HepG2 (cell line): ENCODE measurements at regions not wholly inside any gene's neighbourhood (a gene's known extent, or its start where the extent isn't known, plus 50 kb on each side); places are given as distances from the start of the nearest gene placed in this dataset.

ENCODE experiments used
- ATAC-seq: fragments of 200-7000 bp; cut with Tn5 transposase; 3 replicates; pipeline ENCODE4 v1.9.1; 2020; ENCODE audit warnings: mild to moderate bottlenecking, moderate library complexity
- BruUV-seq: library from RNA; stranded (reverse); fragments of 400-500 nt; replicated peaks from 2 replicates; lab custom pipeline; 2021; lab: Mats Ljungman, UMichigan
- CTCF ChIA-PET: fragments of 300-600 bp; formaldehyde crosslinking; extraction: SDS; loops from one replicate; lab custom pipeline; 2021; ENCODE audit warnings: low total read pairs, inconsistent platforms, low intra/inter-chr PET ratio; lab: Yijun Ruan, JAX
- POLR2A ChIA-PET: fragments of 350-600 bp; sonication (Branson Sonifier 250); formaldehyde crosslinking; loops from one replicate; lab custom pipeline; 2020; ENCODE audit warnings: antibody characterized with exemption, inconsistent platforms; lab: Yijun Ruan, JAX
- DNase-seq: peaks from one replicate; pipeline ENCODE4 v3.0.0-alpha.2; 2015; ENCODE audit warnings: low spot score
- FAIRE-seq: peaks from 3 replicates; lab custom pipeline; 2011; peaks lifted over from hg19 to GRCh38; lab: Jason Lieb, UNC
- H2AFZ ChIP-seq: one replicate; pipeline ENCODE4 v1.6.1; 2011; ENCODE audit warnings: low read length, inconsistent platforms
- H3K27ac ChIP-seq: fragments of 300-600 bp; 3 replicates; pipeline ENCODE4 v1.8.0; 2011; ENCODE audit warnings: mixed run types, mild to moderate bottlenecking, mixed read lengths, low read length, inconsistent platforms; ENCODE audit not compliant: insufficient read depth; ENCODE audit errors: extremely low read length
- H3K27me3 ChIP-seq, 2 experiments: fragments of 200-600 bp in 1 of 2; 2 replicates in 1 of 2; 3 replicates in 1 of 2; pipeline versions ENCODE4 v1.6.0 to v1.8.0; 2011; ENCODE audit warnings: low read length in 2 of 2, mild to moderate bottlenecking in 2 of 2, moderate library complexity in 2 of 2, inconsistent platforms in 1 of 2; ENCODE audit not compliant: insufficient read depth in 2 of 2, control insufficient read depth in 1 of 2
- H3K36me3 ChIP-seq, 2 experiments: fragments of 200-600 bp in 1 of 2; replicated peaks in 1 of 2; 2 replicates in 1 of 2; 3 replicates in 1 of 2; pipeline versions ENCODE4 v1.5.1 to v1.8.0; 2011; ENCODE audit warnings: low read length in 2 of 2, inconsistent platforms in 1 of 2; ENCODE audit not compliant: insufficient read depth in 2 of 2, control insufficient read depth in 1 of 2
- H3K4me1 ChIP-seq: 2 replicates; pipeline ENCODE4 v1.5.1; 2012; ENCODE audit warnings: low read length, inconsistent platforms; ENCODE audit not compliant: insufficient read depth
- H3K4me2 ChIP-seq: 2 replicates; pipeline ENCODE4 v1.6.0; 2011; ENCODE audit warnings: low read depth, low read length, inconsistent platforms
- H3K4me3 ChIP-seq, 3 experiments: fragments of 200-600 bp in 1 of 3; sonication (generic), shearing (Covaris generic) in 1 of 3; replicated peaks in 1 of 3; 2 replicates each; pipeline ENCODE4 v1.5.1; 2011 to 2016; ENCODE audit warnings: low read length in 3 of 3, inconsistent platforms in 2 of 3, low read depth in 2 of 3, mild to moderate bottlenecking in 2 of 3, control low read depth in 1 of 3, mixed read lengths in 1 of 3; ENCODE audit not compliant: insufficient read depth in 1 of 3
- H3K79me2 ChIP-seq: one replicate; pipeline ENCODE4 v1.6.1; 2011; ENCODE audit warnings: low read length, inconsistent platforms; ENCODE audit not compliant: insufficient read depth
- H3K9ac ChIP-seq: 2 replicates; pipeline ENCODE4 v1.6.0; 2011; ENCODE audit warnings: mild to moderate bottlenecking, low read depth, low read length, inconsistent platforms; ENCODE audit not compliant: insufficient read depth
- H3K9me3 ChIP-seq: 2 replicates; pipeline ENCODE4 v1.5.1; 2012; ENCODE audit warnings: mild to moderate bottlenecking, low read length
- H4K20me1 ChIP-seq: 2 replicates; pipeline ENCODE4 v1.6.0; 2011; ENCODE audit warnings: inconsistent platforms, mild to moderate bottlenecking, low read length, moderate library complexity; ENCODE audit not compliant: insufficient read depth
- CSRNP2 ChIP-seq: sonication (generic); formaldehyde crosslinking; conservative IDR thresholded peaks from 2 replicates; pipeline ENCODE4 v1.8.0; 2022; ENCODE audit warnings: low read depth, missing genetic modification reagents
- GMEB2 ChIP-seq: IDR thresholded peaks from 2 replicates; pipeline ENCODE4 v1.6.1; 2016; ENCODE audit warnings: missing biosample characterization, missing genetic modification reagents, low read depth
- HINFP ChIP-seq: sonication (generic); formaldehyde crosslinking; IDR thresholded peaks from 2 replicates; pipeline ENCODE4 v1.4.0; 2020; ENCODE audit warnings: low read depth, mild to moderate bottlenecking, missing genetic modification reagents
- HNF4A ChIP-seq: sonication (generic); formaldehyde crosslinking; IDR thresholded peaks from 2 replicates; pipeline ENCODE4 v1.4.0; 2020; ENCODE audit warnings: missing genetic modification reagents
- HOXD1 ChIP-seq: sonication (generic); formaldehyde crosslinking; IDR thresholded peaks from 2 replicates; pipeline ENCODE4 v1.5.0; 2020; ENCODE audit warnings: missing genetic modification reagents
- IRF1 ChIP-seq: sonication (generic); formaldehyde crosslinking; IDR thresholded peaks from 2 replicates; pipeline ENCODE4 v1.4.0; 2020; ENCODE audit warnings: low read depth, mild to moderate bottlenecking, missing genetic modification reagents
- MLX ChIP-seq: IDR thresholded peaks from 2 replicates; pipeline ENCODE4 v1.6.1; 2016
- NBN ChIP-seq: fragments of 450-650 bp; conservative IDR thresholded peaks from 2 replicates; pipeline ENCODE4 v1.6.1; 2017
- SMYD3 ChIP-seq: sonication (generic); formaldehyde crosslinking; IDR thresholded peaks from 2 replicates; pipeline ENCODE4 v1.8.1; 2023; ENCODE audit warnings: mild to moderate bottlenecking, missing genetic modification reagents
- TCF12 ChIP-seq, 2 experiments: fragments of 450-650 bp in 1 of 2; sonication (generic) in 1 of 2; formaldehyde crosslinking in 1 of 2; IDR thresholded peaks; 2 replicates each; pipeline versions ENCODE4 v1.6.1 to v1.8.0; 2017 to 2022; ENCODE audit warnings: antibody characterized with exemption in 1 of 2, mild to moderate bottlenecking in 1 of 2, missing genetic modification reagents in 1 of 2, moderate library complexity in 1 of 2
- YEATS2 ChIP-seq: sonication (generic); formaldehyde crosslinking; IDR thresholded peaks from 2 replicates; pipeline ENCODE4 v1.4.0; 2020; ENCODE audit warnings: missing genetic modification reagents, borderline replicate concordance
- ZC3H13 ChIP-seq: sonication (generic); formaldehyde crosslinking; IDR thresholded peaks from 2 replicates; pipeline ENCODE4 v1.8.1; 2023; ENCODE audit warnings: mild to moderate bottlenecking, missing genetic modification reagents, moderate library complexity
- ZFP36 ChIP-seq: fragments of 150-350 bp; IDR thresholded peaks from 2 replicates; pipeline ENCODE4 v1.6.1; 2018; ENCODE audit warnings: borderline replicate concordance, low read length, low read depth; ENCODE audit not compliant: partially characterized antibody
- ZNF256 ChIP-seq: sonication (generic); formaldehyde crosslinking; conservative IDR thresholded peaks from 2 replicates; pipeline ENCODE4 v1.4.0; 2020; ENCODE audit warnings: missing genetic modification reagents
- ZNF276 ChIP-seq: sonication (generic); formaldehyde crosslinking; IDR thresholded peaks from 2 replicates; pipeline ENCODE4 v1.4.0; 2020; ENCODE audit warnings: mild to moderate bottlenecking, low read depth, missing genetic modification reagents
- ZNF431 ChIP-seq: sonication (generic); formaldehyde crosslinking; IDR thresholded peaks from 2 replicates; pipeline ENCODE4 v1.9.0; 2022; ENCODE audit warnings: missing genetic modification reagents, low read depth, mild to moderate bottlenecking, borderline replicate concordance
- ZNF468 ChIP-seq: sonication (generic); formaldehyde crosslinking; IDR thresholded peaks from 2 replicates; pipeline ENCODE4 v1.8.0; 2022; ENCODE audit warnings: mild to moderate bottlenecking, moderate library complexity, missing genetic modification reagents
- ZNF510 ChIP-seq: sonication (generic); formaldehyde crosslinking; IDR thresholded peaks from 2 replicates; pipeline ENCODE4 v1.4.0; 2020; ENCODE audit warnings: low read depth, mild to moderate bottlenecking, missing genetic modification reagents
- WGBS: methylation state at CpG from one replicate; pipeline ENCODE4 v1.1.6; 2017; ENCODE audit warnings: low lambda C conversion rate; 5-methylcytosine and 5-hydroxymethylcytosine counted together
- in situ Hi-C: cut with HindIII; loops from 2 replicates; pipeline ENCODE4 v1.10.0; 2017; ENCODE audit warnings: low pct_unique_long_range_greater_than_20kb; ENCODE audit not compliant: extremely low pct_ligation_motif_present
- intact Hi-C: fragments of 100-400 bp; cut with micrococcal nuclease; formaldehyde crosslinking; loops from one replicate; pipeline ENCODE4 v1.10.0; 2022; ENCODE audit not compliant: unreplicated experiment

- CTCF ChIA-PET, result no interaction called here
- no peak overlapping the region for H2AFZ ChIP-seq
- TF ChIP-seq MLX (CRISPR knock-in tag) (no peak), HINFP (CRISPR knock-in tag) (no peak), ZNF256 (CRISPR knock-in tag) (no peak), GMEB2 (CRISPR knock-in tag) (no peak), SMYD3 (CRISPR knock-in tag) (no peak), ZNF510 (CRISPR knock-in tag) (no peak), ZNF468 (no peak), ZNF431 (CRISPR knock-in tag) (no peak), HNF4A (CRISPR knock-in tag) (no peak), ZFP36 (no peak), ZC3H13 (CRISPR knock-in tag) (no peak), YEATS2 (no peak), NBN (no peak), TCF12 (IDR thresholded peaks at IDR 0.05) (no peak), TCF12 (CRISPR knock-in tag; IDR thresholded peaks at IDR 0.05) (no peak), HOXD1 (CRISPR knock-in tag) (no peak), CSRNP2 (no peak), ZNF276 (no peak), IRF1 (CRISPR knock-in tag) (no peak)
Observed at GRCh38 chr17:70739065-70739464, 569.7 kb downstream of the KCNJ2 start.

More at GRCh38 chr17:70739065-70739464, 569.7 kb downstream of the KCNJ2 start:
- no peak overlapping the region for H3K4me3 ChIP-seq
- H4K20me1 ChIP-seq, result no peaks in the 10 kb centered on the region
- H3K4me1 ChIP-seq, result no peaks in the 10 kb centered on the region
- intact Hi-C loops (loop anchor here (2.0 kb wide), 1 partner anchor 172 kb away; no protein-coding TSS in a partner anchor), in situ Hi-C loops (no loop called here)
- H3K9ac ChIP-seq, result no peak overlapping the region
- H3K27me3 ChIP-seq, result no peaks in the 10 kb centered on the region
- H3K4me2 ChIP-seq, result no peak overlapping the region
- H3K9me3 ChIP-seq, result no peaks in the 10 kb centered on the region
- no peaks in the 10 kb centered on the region for H3K79me2 ChIP-seq
- no peak for FAIRE-seq
- BruUV-seq, result no TSS peak
- POLR2A ChIA-PET, result no interaction called here
- no peaks in the 10 kb centered on the region for H3K36me3 ChIP-seq
- 1% methylated on average over 2 of the region's 2 CpGs for WGBS
- ATAC-seq, result no peak
- no peak overlapping the region for H3K27ac ChIP-seq
- no peak for DNase-seq
